Hematopoietic multipotent progenitor cell treated with erythropoietin and hydrocortisone succinate and interleukin-3 and kit ligand, for 4 days (in vitro differentiated cells): ENCODE measurements at regions not wholly inside any gene's neighbourhood (a gene's known extent, or its start where the extent isn't known, plus 50 kb on each side); places are given as distances from the start of the nearest gene placed in this dataset.
"Not testable (repeated sequence)": the region's sequence is repeated elsewhere in the genome, so short reads cannot be mapped to it uniquely, and the experiment has no call there.

Experiments used
- DNase-seq: peaks from one replicate; pipeline ENCODE4 v3.0.0-alpha.2; 2015

GRCh38 chr6:84635081-84635761, 129.2 kb downstream of the TBX18 start:
- no peak for DNase-seq

DNA sequence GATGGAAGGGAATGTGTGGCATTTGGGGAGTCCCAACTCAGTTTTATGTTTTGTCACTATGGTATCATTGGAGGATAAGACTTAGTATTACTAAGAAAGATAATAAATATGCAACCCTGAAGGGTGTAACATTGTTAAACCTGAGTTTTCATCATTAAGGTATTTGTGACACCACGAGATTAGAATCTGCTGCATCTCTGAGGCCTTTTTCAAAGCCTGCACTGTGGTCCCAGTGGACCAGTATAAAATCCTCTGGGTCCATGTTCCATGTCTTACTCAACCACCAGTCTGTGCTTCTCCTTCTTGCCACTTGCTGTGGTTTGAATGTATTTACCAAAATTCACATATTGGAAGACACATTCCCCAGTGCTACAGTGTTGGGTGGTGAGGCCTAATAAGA, 130.6 kb downstream of the TBX18 start:
- DNase-seq = no peak

DNA sequence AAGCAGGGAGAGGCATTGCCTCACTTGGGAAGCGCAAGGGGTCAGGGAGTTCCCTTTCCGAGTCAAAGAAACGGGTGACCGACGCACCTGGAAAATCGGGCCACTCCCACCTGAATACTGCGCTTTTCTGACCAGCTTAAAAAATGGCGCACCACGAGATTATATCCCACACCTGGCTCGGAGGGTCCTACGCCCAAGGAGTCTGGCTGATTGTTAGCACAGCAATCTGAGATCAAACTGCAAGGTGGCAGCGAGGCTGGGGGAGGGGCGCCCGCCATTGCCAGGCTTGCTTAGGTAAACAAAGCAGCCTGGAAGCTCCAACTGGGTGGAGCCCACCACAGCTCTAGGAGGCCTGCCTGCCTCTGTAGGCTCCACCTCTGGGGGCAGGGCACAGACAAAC, 137.9 kb downstream of the TBX18 start:
- not testable (repeated sequence) for DNase-seq

DNA sequence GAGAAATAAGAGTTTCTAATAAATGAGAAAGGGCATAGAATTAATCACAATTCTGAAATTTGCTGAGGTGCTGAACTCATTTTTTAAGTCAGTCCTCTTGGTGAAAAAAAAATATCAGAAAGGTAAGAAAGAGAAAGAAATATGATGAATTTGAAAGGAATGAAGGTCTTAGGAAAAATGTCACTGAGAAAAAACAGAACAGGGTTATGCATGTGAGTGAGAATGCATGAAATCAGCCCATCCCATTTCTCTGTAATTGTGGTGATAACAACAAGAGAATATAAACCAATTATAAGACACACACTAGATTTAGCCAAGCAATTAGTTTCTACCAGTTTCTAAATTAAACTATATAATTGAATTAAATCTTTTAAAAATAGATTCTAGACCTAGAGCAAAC, 138.9 kb downstream of the TBX18 start:
- DNase-seq = no peak

DNA sequence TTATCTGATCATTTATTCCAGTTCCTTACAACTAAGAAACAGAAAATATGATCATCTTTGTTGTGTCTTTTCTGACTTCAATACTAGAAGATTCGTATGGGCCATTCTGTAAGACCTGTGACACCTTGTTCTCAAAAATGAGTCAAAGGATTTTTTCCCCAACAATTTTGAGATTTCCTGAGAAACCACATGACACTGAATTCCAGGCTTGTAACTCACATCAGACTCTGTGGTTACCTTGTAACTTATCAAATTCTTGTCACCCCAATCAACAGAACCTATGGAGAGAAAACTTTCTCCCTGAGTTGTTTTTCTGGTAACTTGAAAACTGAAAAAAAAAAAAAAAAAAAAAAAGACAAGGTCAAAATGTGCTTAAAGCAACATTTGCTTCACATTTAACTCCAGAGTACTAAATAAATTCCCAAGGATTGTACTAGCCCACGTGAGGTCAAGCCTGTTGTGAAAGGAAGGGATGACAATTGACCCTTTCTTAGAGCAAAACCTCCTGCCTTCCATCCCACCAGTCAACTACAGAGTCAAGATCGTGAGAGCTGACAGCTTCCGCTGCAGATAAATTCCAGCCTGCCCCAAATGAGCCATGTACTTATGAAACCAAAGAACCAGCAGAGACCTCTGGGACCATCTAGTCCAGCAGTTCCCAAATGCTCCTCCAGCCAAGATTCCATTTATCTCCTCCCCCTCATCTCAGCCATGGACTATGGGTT, 140.3 kb downstream of the TBX18 start:
- no peak for DNase-seq

DNA sequence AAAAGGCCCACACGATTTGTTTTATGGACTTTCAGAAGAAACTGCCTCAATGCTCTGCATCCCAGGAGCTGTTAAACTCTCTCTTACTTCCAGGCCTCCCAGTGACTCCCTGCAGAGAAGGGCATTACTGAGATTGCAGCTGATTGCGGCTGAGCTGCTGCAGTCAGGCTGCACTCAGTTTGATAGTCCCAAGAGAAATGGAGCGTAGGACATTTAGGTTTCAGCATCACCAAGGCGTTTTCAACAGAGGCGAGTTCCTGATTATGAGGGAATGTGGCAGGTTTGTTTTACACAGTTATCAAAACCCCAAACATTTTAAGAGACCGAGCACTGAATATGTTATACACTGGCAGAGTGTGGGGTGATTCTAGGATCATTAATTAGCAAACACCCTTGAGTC, 145.6 kb downstream of the TBX18 start:
- no peak for DNase-seq

- no peak for DNase-seq
These were observed 146.2 kb downstream of the TBX18 start for GRCh38 chr6:84618046-84618752.

- DNase-seq = no peak
These were observed 148.4 kb downstream of the TBX18 start for GRCh38 chr6:84615987-84616386.

- no peak for DNase-seq
These were observed 149.1 kb downstream of the TBX18 start for GRCh38 chr6:84615113-84615850.

DNA sequence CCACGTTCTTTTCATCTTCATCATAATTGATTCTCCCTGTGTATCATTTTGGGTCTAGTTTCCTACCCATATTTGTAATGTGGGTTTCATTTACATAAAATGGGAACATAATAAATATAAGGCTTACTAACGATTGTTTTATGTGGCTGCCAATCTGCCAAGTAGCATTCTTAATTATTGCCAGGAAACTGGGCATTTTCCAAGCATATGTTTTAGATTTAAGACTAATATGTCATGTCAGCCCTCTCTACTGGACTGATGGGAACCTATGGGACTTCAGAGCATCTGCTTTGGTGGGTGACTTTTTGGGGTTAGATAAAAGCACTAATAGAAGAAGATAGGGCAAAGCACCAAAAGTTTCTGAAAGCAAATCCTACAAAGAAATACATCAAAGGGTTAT, 157.5 kb downstream of the TBX18 start:
- DNase-seq = no peak

- no peak for DNase-seq
These were observed 159.1 kb downstream of the TBX18 start for GRCh38 chr6:84605298-84605697.

- no peak for DNase-seq
These were observed 163.0 kb downstream of the TBX18 start for GRCh38 chr6:84601366-84601765.

GRCh38 chr6:84599991-84600390, 164.4 kb downstream of the TBX18 start:
- DNase-seq = no peak

- DNase-seq = no peak
These were observed 167.0 kb downstream of the TBX18 start for GRCh38 chr6:84597238-84597875.

DNA sequence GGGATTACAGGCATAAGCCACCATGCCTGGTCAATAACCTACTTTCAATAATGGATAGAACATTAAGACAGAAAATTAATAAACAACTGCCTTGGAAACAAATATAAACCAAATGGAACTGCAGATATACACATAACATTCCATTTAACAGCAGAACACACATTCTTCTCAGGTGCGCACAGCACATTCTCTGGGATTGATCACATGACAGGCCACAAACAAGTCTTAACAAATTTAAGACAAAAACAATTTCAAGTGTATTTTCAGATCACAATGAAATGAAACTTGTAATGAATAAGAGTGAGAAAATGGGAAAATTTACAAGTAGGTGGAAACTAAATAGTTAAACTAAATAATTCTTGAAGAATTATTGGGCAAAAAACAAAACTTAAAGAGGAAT, 167.9 kb downstream of the TBX18 start:
- DNase-seq = no peak

GRCh38 chr6:84588697-84589080, 175.7 kb downstream of the TBX18 start:
- DNase-seq = peak; percentile 5

- DNase-seq = peak; percentile 80
These were observed 176.3 kb downstream of the TBX18 start for GRCh38 chr6:84587994-84588696.

DNA sequence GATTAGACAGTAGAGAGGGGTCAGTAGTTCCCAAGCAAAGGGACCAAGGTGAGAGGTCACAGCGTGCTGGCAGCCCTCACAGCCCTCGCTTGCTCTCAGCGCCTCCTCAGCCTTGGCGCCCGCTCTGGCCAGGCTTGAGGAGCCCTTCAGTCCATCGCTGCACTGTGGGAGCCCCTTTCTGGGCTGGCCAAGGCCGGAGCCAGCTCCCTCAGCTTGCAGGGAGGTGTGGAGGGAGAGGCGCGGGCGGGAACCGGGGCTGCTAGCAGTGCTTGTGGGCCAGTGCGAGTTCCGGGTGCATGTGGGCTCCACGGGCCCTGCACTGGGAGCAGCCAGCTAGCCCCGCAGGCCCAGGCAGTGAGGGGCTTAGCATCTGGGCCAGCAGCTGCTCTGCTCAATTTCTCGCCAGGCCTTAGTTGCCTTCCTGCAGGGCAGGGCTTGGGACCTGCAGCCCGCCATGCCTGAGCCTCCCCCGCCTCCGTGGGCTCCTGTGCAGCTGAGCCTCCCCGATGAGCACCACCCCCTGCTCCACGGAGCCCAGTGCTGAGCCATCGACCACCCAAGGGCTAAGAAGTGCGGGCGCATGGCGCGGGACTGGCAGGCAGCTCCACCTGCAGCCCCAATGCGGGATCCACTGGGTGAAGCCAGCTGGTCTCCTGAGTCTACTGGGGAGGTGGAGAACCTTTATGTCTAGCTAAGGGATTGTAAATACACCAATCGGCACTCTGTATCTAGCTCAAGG, 177.0 kb downstream of the TBX18 start:
- not testable (repeated sequence) for DNase-seq

- DNase-seq = no peak
These were observed 180.6 kb downstream of the TBX18 start for GRCh38 chr6:84583784-84584183.

DNA sequence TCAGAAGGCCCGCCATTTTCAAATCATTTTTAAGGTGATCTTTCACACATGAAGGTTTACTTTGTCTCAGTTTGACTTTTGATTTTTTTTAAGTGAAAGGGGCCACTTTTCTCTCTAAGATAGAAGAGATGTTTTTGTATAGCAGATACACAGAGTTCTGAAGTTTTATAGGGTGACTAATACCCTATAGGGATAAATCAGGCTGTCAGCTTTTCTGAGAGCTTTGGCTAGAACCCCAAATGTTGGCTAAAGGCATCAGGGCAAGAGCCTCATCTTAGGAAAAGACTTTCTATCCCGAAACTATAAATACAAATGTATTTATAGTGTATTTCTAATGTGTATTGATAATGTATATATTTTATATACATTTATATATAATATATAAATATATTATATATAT, 181.4 kb downstream of the TBX18 start:
- DNase-seq = no peak

GRCh38 chr6:84581494-84582259, 182.7 kb downstream of the TBX18 start:
- peak; percentile 65 for DNase-seq
